ENCODE measurements at regions not wholly inside any gene's neighbourhood (a gene's known extent, or its start where the extent isn't known, plus 50 kb on each side); places are given as distances from the start of the nearest gene placed in this dataset.

GRCh38 chr13:109949397-109949796, 163.0 kb upstream of the IRS2 start:
- no peaks in the 10 kb centered on the region for H4K20me1 ChIP-seq (ENCODE audit: control insufficient read depth, insufficient read depth, insufficient read length)
- H3K27me3 Mint-ChIP-seq (ENCODE audit: low read depth), result peaks cover 7% of the 10 kb centered on the region; the same call in 1 of the 2 replicates
- H2BK20ac ChIP-seq (ENCODE audit: low read depth, low read length, poor library complexity, severe bottlenecking), result no peak overlapping the region
- no peak overlapping the region for H2BK15ac ChIP-seq (ENCODE audit: low read depth, low read length)
- no peak overlapping the region for H2AFZ ChIP-seq (ENCODE audit: low read length)
- H3K79me2 ChIP-seq (ENCODE audit: insufficient read depth, low read length), result no peaks in the 10 kb centered on the region
- H4K5ac ChIP-seq (ENCODE audit: insufficient read length, low read depth, low read length), result no peak overlapping the region
- H2BK120ac ChIP-seq (ENCODE audit: low read depth, low read length, poor library complexity, severe bottlenecking), result no peak overlapping the region
- no peak overlapping the region for H2BK5ac ChIP-seq (ENCODE audit: insufficient read length, low read length)
- no peak overlapping the region for H2BK12ac ChIP-seq (ENCODE audit: insufficient read length, low read depth, low read length)
- H3K4me3 Mint-ChIP-seq, result no peak overlapping the region
- no peaks in the 10 kb centered on the region for H3K9me3 ChIP-seq (ENCODE audit: control insufficient read depth, low read depth, low read length)
- H3K9ac ChIP-seq (ENCODE audit: extremely low read depth, insufficient read length, low read length), result no peak overlapping the region
- H3K27ac Mint-ChIP-seq, result no peak overlapping the region
- H3T11ph ChIP-seq (ENCODE audit: low read length), result no peak overlapping the region
- H3K4me1 ChIP-seq (ENCODE audit: insufficient read depth, low read length), result no peaks in the 10 kb centered on the region
- H3K36me3 Mint-ChIP-seq (ENCODE audit: insufficient read depth in 1 of 3, low read depth in 3 of 3), result no peaks in the 10 kb centered on the region
- H3K9me3 Mint-ChIP-seq, result peaks cover 0 to 9% of the 10 kb centered on the region in 2 experiments; a peak in 4 of 5 replicates
- no peak overlapping the region for H3K4me2 ChIP-seq (ENCODE audit: insufficient read depth, insufficient read length, low read length)
- no peaks in the 10 kb centered on the region for H3K4me1 Mint-ChIP-seq
- H3K79me1 ChIP-seq (ENCODE audit: insufficient read depth, low read depth, low read length, poor library complexity, severe bottlenecking), result no peaks in the 10 kb centered on the region
- H3K27me3 ChIP-seq (ENCODE audit: insufficient read depth, low read length), result no peaks in the 10 kb centered on the region
- no peak overlapping the region for H3K4ac ChIP-seq (ENCODE audit: low read depth, low read length)
- H3K27ac ChIP-seq (ENCODE audit: insufficient read length, low read depth, low read length), result no peak overlapping the region
- TF ChIP-seq, protein P1, sequence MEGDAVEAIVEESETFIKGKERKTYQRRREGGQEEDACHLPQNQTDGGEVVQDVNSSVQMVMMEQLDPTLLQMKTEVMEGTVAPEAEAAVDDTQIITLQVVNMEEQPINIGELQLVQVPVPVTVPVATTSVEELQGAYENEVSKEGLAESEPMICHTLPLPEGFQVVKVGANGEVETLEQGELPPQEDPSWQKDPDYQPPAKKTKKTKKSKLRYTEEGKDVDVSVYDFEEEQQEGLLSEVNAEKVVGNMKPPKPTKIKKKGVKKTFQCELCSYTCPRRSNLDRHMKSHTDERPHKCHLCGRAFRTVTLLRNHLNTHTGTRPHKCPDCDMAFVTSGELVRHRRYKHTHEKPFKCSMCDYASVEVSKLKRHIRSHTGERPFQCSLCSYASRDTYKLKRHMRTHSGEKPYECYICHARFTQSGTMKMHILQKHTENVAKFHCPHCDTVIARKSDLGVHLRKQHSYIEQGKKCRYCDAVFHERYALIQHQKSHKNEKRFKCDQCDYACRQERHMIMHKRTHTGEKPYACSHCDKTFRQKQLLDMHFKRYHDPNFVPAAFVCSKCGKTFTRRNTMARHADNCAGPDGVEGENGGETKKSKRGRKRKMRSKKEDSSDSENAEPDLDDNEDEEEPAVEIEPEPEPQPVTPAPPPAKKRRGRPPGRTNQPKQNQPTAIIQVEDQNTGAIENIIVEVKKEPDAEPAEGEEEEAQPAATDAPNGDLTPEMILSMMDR (conservative IDR thresholded peaks at IDR 0.05), result no peak
- no peaks in the 10 kb centered on the region for H3K23me2 ChIP-seq (ENCODE audit: insufficient read length, low read depth, low read length, poor library complexity, severe bottlenecking)
- no peak overlapping the region for H4K91ac ChIP-seq (ENCODE audit: insufficient read length, low read depth, low read length)
- no peak overlapping the region for H4K8ac ChIP-seq (replicated peaks; ENCODE audit: insufficient read length, low read depth, low read length)
- DNase-seq, result no peak
- no peak overlapping the region for H2AK5ac ChIP-seq (ENCODE audit: insufficient read length, low read length)
- no CpG with 5 or more reads among the region's 2 CpGs for WGBS (ENCODE audit: extremely low coverage, insufficient read length, low lambda C conversion rate)
- no peak overlapping the region for H3K23ac ChIP-seq (ENCODE audit: insufficient read length, low read depth, low read length)
- no peak overlapping the region for H3K56ac ChIP-seq (ENCODE audit: insufficient read length, low read depth, low read length)
- no peak overlapping the region for H3K14ac ChIP-seq (ENCODE audit: insufficient read depth, low read length)
- no peak overlapping the region for H3K18ac ChIP-seq (ENCODE audit: insufficient read length, low read depth, low read length)
